ENCODE measurements at regions not wholly inside any gene's neighbourhood (a gene's known extent, or its start where the extent isn't known, plus 50 kb on each side); places are given as distances from the start of the nearest gene placed in this dataset.
"Not testable (repeated sequence)": the region's sequence is repeated elsewhere in the genome, so short reads cannot be mapped to it uniquely, and the experiment has no call there.

DNA sequence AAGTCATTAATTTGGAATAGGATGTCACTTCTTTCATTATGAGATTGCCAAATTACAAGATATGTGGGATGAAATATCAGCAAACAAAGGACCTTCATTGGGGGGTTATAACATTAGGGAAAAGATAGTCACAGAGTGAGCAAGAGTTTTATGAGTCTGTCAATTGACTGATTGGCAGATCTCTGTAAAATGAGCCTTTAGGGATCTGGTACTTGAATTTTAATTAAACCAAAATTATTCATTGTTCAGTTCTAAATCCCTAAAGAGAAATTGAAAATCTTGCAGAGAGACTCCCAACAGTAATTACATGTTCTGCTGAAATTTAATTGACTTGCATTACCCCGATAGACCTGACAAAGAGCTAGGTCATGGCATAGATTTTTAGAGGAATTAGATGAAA lies 768.1 kb upstream of the SPRY2 start:
- no peaks in the 10 kb centered on the region for H3K27me3 ChIP-seq (ENCODE audit: control insufficient read depth, insufficient read depth, low read length)
- no peaks in the 10 kb centered on the region for H3K36me3 ChIP-seq (ENCODE audit: control insufficient read depth, insufficient read depth, low read length)
- peak in 2 of 6 donors; percentile 12 to 79 for DNase-seq (ENCODE audit: low read depth in 4 of 6, low spot score in 6 of 6)
- WGBS (ENCODE audit: insufficient coverage) = no CpG with 5 or more reads among the region's 1 CpG
- no peak overlapping the region for H3K4me3 ChIP-seq (ENCODE audit: low read depth, low read length)
- H3K9me3 ChIP-seq (ENCODE audit: control insufficient read depth, insufficient read depth, low read length) = no peaks in the 10 kb centered on the region
- no peak overlapping the region for H3K27ac ChIP-seq (ENCODE audit: low read depth, low read length)
- H3K4me1 ChIP-seq (ENCODE audit: control insufficient read depth, insufficient read depth, low read length) = no peaks in the 10 kb centered on the region

DNA sequence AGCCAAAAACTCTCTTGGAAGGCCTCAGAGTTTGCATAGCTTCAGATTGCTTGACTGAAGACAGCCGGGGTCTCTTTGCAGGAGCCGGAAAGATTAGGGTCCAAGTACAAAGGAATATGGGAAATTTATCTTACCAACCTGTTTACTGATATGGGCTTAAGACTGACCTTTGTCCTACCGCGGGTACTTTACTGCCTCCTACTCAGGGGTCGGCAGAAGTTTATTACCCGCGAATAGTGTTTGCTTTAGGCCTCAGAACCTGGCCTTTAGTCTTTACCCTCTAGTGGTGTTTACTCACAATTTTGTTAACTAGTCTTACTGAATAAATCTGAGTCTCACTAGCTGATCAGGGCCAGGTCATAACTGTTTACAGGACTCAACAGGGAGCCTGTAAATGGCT lies 765.4 kb upstream of the SPRY2 start:
- no peak overlapping the region for H3K27ac ChIP-seq (ENCODE audit: low read depth, low read length)
- no peaks in the 10 kb centered on the region for H3K4me1 ChIP-seq (ENCODE audit: control insufficient read depth, insufficient read depth, low read length)
- no peak overlapping the region for H3K4me3 ChIP-seq (ENCODE audit: low read depth, low read length)
- no peaks in the 10 kb centered on the region for H3K36me3 ChIP-seq (ENCODE audit: control insufficient read depth, insufficient read depth, low read length)
- H3K27me3 ChIP-seq (ENCODE audit: control insufficient read depth, insufficient read depth, low read length) = no peaks in the 10 kb centered on the region
- WGBS (ENCODE audit: insufficient coverage) = no CpG with 5 or more reads among the region's 7 CpGs
- H3K9me3 ChIP-seq (ENCODE audit: control insufficient read depth, insufficient read depth, low read length) = no peaks in the 10 kb centered on the region
- DNase-seq (ENCODE audit: low read depth in 4 of 6, low spot score in 6 of 6) = no peak

- H3K4me3 ChIP-seq (ENCODE audit: low read depth, low read length) = no peak overlapping the region
- no peaks in the 10 kb centered on the region for H3K9me3 ChIP-seq (ENCODE audit: control insufficient read depth, insufficient read depth, low read length)
- no peaks in the 10 kb centered on the region for H3K4me1 ChIP-seq (ENCODE audit: control insufficient read depth, insufficient read depth, low read length)
- H3K36me3 ChIP-seq (ENCODE audit: control insufficient read depth, insufficient read depth, low read length) = no peaks in the 10 kb centered on the region
- no peak overlapping the region for H3K27ac ChIP-seq (ENCODE audit: low read depth, low read length)
- peak in 1 of 6 donors; percentile 69 for DNase-seq (ENCODE audit: low read depth in 4 of 6, low spot score in 6 of 6)
- no CpG with 5 or more reads among the region's 1 CpG for WGBS (ENCODE audit: insufficient coverage)
- no peaks in the 10 kb centered on the region for H3K27me3 ChIP-seq (ENCODE audit: control insufficient read depth, insufficient read depth, low read length)
These were observed 763.2 kb upstream of the SPRY2 start for GRCh38 chr13:81104035-81104715.

- not testable (repeated sequence) for H3K36me3 ChIP-seq (ENCODE audit: control insufficient read depth, insufficient read depth, low read length); H3K9me3 ChIP-seq (ENCODE audit: control insufficient read depth, insufficient read depth, low read length); H3K4me3 ChIP-seq (ENCODE audit: low read depth, low read length); H3K27ac ChIP-seq (ENCODE audit: low read depth, low read length); DNase-seq (ENCODE audit: low read depth in 4 of 6, low spot score in 6 of 6); H3K27me3 ChIP-seq (ENCODE audit: control insufficient read depth, insufficient read depth, low read length); H3K4me1 ChIP-seq (ENCODE audit: control insufficient read depth, insufficient read depth, low read length)
- 97% methylated on average over 15 of the region's 27 CpGs for WGBS (ENCODE audit: insufficient coverage)
These were observed 761.1 kb upstream of the SPRY2 start for GRCh38 chr13:81102066-81102465.

DNA sequence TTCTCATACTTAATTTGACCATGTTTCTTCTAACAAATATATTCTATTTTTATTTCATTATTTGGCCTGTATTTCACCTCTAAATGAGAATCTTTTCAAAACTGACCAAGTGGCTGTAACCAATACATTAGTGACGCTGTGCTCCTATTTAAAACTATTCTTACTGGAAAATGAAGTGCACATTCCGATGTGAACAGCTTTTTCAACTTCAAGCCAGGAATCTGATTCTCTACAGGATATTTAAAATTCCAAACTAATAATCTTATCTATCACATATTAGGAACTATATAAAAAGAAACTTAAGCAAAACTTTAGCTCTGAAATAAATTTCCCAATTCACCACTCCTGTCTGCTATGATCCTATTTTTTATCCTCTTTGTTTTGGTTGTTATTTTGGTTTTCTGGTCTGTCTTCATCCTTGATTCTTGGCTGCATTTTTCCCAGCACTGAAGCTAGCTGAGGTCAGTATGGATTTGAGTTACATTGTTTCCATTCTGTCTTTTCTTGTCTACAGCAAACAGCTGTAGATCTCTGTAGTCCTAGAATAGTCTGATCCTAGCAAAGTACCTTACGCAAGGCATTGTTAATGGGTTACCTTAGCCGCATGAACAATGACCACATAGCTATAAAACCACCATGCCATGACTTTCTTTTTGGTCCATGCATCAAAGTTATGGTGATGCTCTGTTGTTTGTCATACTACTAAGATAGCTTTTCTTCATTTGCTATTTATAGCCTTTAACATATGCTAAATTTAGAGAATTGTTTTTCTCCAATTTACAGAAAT lies 748.6 kb upstream of the SPRY2 start:
- 60% methylated on average over 1 of the region's 4 CpGs for WGBS (ENCODE audit: insufficient coverage)
- no peak overlapping the region for H3K4me3 ChIP-seq (ENCODE audit: low read depth, low read length)
- H3K9me3 ChIP-seq (ENCODE audit: control insufficient read depth, insufficient read depth, low read length) = no peaks in the 10 kb centered on the region
- no peaks in the 10 kb centered on the region for H3K27me3 ChIP-seq (ENCODE audit: control insufficient read depth, insufficient read depth, low read length)
- no peaks in the 10 kb centered on the region for H3K36me3 ChIP-seq (ENCODE audit: control insufficient read depth, insufficient read depth, low read length)
- H3K27ac ChIP-seq (ENCODE audit: low read depth, low read length) = no peak overlapping the region
- H3K4me1 ChIP-seq (ENCODE audit: control insufficient read depth, insufficient read depth, low read length) = no peaks in the 10 kb centered on the region
- no peak for DNase-seq (ENCODE audit: low read depth in 4 of 6, low spot score in 6 of 6)

DNA sequence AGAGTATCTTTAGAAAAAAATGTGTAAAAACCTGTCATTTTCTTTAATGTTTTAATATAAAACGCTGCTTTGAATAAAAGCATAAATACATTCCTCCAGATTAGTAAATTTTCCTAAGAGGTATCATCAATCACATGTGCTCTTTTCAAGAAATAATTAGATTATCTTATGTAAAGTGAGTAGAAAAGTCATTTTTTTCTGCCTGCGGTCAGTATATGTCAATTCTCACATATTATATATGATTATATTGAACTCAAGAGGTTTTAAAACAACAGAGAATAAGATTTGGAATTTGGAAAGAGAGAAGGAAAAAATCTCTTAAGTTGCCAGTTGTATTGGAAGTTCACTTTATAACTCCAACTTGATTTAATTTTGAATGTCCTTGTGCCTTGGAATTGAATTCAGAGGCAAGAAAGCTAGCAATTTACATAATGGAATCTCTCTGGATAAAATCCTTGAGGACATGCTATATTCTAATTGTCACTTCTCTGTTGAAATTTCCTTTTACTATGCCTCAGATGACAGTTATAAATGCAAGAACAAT lies 740.1 kb upstream of the SPRY2 start:
- Histone ChIP-seq H3K4me3 (ENCODE audit: low read depth, low read length) (no peak overlapping the region), H3K27me3 (ENCODE audit: control insufficient read depth, insufficient read depth, low read length) (no peaks in the 10 kb centered on the region), H3K27ac (ENCODE audit: low read depth, low read length) (no peak overlapping the region), H3K9me3 (ENCODE audit: control insufficient read depth, insufficient read depth, low read length) (no peaks in the 10 kb centered on the region), H3K36me3 (ENCODE audit: control insufficient read depth, insufficient read depth, low read length) (no peaks in the 10 kb centered on the region), H3K4me1 (ENCODE audit: control insufficient read depth, insufficient read depth, low read length) (no peaks in the 10 kb centered on the region)
- no CpG with 5 or more reads among the region's 2 CpGs for WGBS (ENCODE audit: insufficient coverage)
- DNase-seq (ENCODE audit: low read depth in 4 of 6, low spot score in 6 of 6) = peak in 1 of 6 donors; percentile 17

DNA sequence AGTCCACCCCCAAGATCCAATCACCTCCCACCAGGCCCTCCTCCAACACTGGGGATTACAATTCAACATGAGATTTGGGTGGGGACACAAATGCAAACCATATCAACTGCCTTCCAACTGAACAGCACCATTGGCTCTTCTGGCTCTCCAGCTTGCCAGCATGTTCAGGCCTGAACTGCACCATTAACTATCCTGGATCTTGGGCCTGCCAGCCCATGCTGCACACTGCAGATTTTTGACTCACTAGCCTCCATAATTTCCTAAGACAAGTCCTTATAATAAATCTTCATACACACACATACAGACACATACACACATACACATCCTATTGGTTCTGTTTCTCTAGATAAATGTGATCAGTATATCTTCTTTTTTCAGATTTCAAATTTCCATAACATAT lies 737.1 kb upstream of the SPRY2 start:
- DNase-seq (ENCODE audit: low read depth in 4 of 6, low spot score in 6 of 6) = no peak
- no peaks in the 10 kb centered on the region for H3K4me1 ChIP-seq (ENCODE audit: control insufficient read depth, insufficient read depth, low read length)
- no peaks in the 10 kb centered on the region for H3K36me3 ChIP-seq (ENCODE audit: control insufficient read depth, insufficient read depth, low read length)
- H3K27me3 ChIP-seq (ENCODE audit: control insufficient read depth, insufficient read depth, low read length) = no peaks in the 10 kb centered on the region
- H3K9me3 ChIP-seq (ENCODE audit: control insufficient read depth, insufficient read depth, low read length) = no peaks in the 10 kb centered on the region
- H3K4me3 ChIP-seq (ENCODE audit: low read depth, low read length) = no peak overlapping the region
- H3K27ac ChIP-seq (ENCODE audit: low read depth, low read length) = no peak overlapping the region

DNA sequence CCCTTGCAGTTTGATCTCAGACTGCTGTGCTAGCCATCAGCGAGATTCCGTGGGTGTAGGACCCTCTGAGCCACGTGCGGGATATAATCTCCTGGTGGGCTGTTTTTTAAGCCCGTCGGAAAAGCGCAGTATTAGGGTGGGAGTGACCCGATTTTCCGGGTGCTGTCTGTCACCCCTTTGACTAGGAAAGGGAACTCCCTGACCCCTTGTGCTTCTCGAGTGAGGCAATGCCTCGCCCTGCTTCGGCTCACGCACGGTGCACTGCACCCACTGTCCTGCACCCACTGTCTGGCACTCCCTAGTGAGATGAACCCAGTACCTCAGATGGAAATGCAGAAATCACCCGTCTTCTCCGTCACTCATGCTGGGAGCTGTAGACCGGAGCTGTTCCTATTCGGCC lies 728.9 kb upstream of the SPRY2 start:
- not testable (repeated sequence) for DNase-seq (ENCODE audit: low read depth in 4 of 6, low spot score in 6 of 6); H3K27ac ChIP-seq (ENCODE audit: low read depth, low read length); H3K27me3 ChIP-seq (ENCODE audit: control insufficient read depth, insufficient read depth, low read length); H3K9me3 ChIP-seq (ENCODE audit: control insufficient read depth, insufficient read depth, low read length); H3K4me1 ChIP-seq (ENCODE audit: control insufficient read depth, insufficient read depth, low read length); H3K4me3 ChIP-seq (ENCODE audit: low read depth, low read length); H3K36me3 ChIP-seq (ENCODE audit: control insufficient read depth, insufficient read depth, low read length)
- WGBS (ENCODE audit: insufficient coverage) = 97% methylated on average over 13 of the region's 18 CpGs

DNA sequence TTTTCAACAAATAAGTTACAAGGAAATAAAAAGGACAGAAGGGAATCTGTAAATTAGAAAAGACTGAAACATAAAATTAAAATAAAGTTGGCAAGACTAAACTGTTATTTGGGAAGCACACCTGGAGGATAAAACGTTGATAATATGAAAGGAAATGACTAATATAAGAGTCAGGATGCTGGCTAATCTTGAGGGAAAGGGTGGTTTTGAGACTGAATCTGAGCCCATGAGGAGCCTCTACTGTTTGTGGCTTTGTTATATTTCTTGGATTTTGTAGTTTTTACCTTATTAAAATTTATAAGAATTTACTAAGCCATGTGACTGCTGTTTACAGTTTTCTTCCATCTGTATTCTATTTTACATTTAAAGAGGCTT lies 718.0 kb upstream of the SPRY2 start:
- H3K27me3 ChIP-seq (ENCODE audit: control insufficient read depth, insufficient read depth, low read length) = no peaks in the 10 kb centered on the region
- no peak for DNase-seq (ENCODE audit: low read depth in 4 of 6, low spot score in 6 of 6)
- 77% methylated on average over 1 of the region's 1 CpG for WGBS (ENCODE audit: insufficient coverage)
- H3K4me1 ChIP-seq (ENCODE audit: control insufficient read depth, insufficient read depth, low read length) = no peaks in the 10 kb centered on the region
- no peak overlapping the region for H3K4me3 ChIP-seq (ENCODE audit: low read depth, low read length)
- H3K9me3 ChIP-seq (ENCODE audit: control insufficient read depth, insufficient read depth, low read length) = no peaks in the 10 kb centered on the region
- H3K36me3 ChIP-seq (ENCODE audit: control insufficient read depth, insufficient read depth, low read length) = no peaks in the 10 kb centered on the region
- H3K27ac ChIP-seq (ENCODE audit: low read depth, low read length) = no peak overlapping the region
